GM18511 (cell line): ENCODE measurements at regions not wholly inside any gene's neighbourhood (a gene's known extent, or its start where the extent isn't known, plus 50 kb on each side); places are given as distances from the start of the nearest gene placed in this dataset.

Experiments used
- ATAC-seq: cut with Tn5 transposase; IDR thresholded peaks from one replicate; pipeline ENCODE4 v1.9.1; 2021; ENCODE audit warnings: mild to moderate bottlenecking, moderate library complexity; ENCODE audit not compliant: unreplicated experiment

- ATAC-seq = no peak
These were observed 198.3 kb downstream of the GLI2 start for GRCh38 chr2:120933693-120934573.

DNA sequence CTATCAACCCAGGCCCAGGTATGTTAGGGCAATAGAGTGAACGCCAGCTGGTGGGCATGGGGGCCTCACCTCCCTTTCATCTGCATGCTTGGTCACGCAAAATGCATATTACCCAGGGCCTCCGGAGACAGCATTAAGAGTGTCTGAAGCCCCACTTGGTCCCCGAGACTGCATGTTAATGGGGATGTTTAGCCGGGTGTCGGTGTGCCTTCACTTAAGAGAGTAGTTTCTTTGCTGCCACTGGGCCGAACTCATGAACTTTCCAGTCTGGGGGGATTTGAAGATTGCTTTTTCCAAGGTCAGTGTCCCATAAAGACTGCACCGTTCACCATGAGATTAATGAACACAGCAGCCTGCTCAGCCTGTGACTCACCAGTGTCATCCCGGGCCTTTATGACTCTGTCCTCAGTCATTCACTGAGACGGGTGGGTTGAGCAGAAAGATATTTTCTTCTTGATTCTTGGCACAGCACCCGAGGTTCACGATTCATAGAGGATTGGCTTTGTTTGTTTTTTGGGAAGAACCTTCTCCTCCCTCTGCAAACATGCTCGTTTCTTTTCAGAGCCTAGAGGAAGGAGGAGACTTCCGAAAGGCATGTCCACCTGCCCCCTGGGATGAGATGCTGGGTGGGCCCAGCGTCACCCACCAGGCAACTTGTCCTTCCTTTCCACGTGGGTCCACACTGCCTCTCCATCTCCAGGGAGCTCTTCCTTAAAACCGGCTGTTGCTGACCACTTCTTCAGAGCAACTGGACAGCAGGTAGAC lies 199.1 kb downstream of the GLI2 start:
- ATAC-seq = no peak

DNA sequence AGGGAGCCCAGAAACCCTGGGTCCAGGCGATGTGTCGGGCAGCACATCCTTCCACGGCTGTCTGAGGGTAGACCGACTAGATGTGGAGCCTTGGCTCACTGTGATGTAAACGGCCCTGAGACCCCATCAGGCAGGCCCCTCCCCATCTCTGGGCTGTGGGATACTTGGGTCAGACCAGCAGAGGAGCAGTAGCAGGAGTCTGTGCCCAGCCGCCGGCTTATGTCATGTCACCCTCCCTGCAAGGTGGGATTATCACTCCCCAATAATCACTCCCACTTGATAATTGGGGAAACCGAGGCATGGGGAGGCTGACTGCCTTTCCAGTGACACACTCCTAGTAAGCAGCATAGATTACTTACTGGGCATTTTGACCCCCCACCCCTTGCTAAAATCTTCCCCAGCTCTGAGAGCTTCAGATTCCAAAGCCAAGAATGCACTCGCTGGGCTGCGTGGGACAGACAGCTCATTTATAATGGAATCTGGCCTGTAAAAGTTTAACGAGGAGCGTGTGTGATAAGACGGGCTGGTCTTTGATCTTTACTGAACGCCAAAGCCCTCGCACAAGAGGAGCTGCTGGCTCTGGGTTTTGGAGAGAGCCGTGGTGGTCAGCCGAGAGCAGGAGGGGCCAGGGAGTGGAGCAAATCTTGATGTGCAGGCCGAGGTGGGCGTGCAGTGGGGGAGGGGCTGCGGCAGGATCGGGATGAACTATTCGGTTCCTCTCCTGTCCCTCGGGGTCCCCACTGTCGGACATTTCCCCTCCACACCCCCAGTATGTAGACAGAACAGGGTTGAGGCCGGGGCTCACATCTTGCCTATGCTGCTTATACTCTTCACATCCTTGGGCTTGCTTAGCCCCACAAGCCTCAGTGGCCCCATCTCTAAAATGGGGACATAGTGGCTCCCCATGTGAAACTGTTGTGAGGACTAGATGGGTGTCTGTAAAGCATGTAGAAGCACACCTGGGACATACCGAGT lies 200.0 kb downstream of the GLI2 start:
- ATAC-seq = no peak

DNA sequence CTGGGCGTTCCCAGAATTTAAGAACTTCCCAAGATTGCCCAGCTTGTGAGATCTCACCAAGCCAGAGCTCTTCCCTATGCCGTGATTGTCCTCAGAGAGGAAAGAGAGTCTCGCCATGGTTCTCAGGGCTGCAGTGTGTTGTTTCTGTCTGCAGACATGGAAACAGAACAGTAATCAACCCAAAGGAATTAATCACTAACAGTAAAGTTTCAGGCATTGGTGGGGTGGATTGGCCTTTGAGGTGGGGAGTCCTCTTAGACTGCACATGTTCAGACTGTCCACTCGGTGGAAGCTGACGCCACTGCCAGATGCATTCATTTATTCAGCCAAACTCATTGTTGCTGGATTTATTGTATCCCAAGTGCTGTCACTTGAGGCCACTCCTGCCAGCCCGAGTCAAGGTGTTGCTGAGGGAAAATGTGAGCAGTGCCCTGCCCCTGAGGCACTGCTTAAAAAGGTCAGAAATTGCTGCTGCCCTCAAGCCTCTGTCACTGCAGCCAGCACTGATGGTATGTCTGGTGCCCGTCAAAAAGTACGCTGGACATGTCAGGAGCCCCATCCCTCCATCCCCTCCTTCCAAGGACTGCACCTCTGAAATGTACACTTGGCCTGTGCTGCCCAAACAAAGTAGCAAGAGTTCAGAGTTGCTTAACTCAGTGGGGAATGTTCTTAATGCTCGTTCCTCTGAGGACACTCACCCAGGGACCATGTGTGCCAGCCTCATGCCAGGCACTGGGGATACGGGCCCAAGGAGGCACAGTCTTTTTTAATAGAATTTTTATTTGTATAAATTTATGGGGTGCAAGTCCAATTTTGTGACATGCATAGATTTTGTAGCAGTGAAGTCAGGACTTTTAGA lies 201.0 kb downstream of the GLI2 start:
- no peak for ATAC-seq

- no peak for ATAC-seq
These were observed 202.0 kb downstream of the GLI2 start for GRCh38 chr2:120937686-120938044.

- ATAC-seq = no peak
These were observed 202.5 kb downstream of the GLI2 start for GRCh38 chr2:120938045-120938771.

GRCh38 chr2:120939595-120940318 lies 204.1 kb downstream of the GLI2 start:
- no peak for ATAC-seq

- ATAC-seq = no peak
These were observed 204.6 kb downstream of the GLI2 start for GRCh38 chr2:120940319-120940696.

DNA sequence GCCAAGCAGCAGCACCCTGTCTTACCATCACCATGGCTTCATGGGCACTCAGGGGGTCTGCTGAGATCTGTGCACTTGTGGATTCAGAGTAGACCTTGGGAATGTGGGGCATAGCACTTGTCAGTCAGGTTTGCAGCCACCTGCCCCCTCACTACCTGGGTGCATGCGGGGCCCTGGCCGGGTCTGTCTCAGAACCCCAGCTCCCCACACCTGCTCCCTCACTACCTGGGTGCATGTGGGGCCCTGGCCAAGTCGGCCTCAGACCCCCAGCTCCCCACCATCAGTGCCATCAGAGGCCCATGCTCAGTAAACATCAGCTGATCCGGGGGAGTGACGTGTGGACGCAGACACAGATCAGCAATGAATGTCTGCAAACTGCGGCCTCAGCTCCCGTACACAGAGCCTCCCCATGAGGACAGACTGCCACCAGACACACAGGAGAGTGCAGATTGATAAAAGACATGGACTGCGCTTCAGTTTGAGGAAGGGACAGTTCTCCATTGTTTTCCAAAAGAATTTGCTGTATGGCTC lies 205.1 kb downstream of the GLI2 start:
- no peak for ATAC-seq

DNA sequence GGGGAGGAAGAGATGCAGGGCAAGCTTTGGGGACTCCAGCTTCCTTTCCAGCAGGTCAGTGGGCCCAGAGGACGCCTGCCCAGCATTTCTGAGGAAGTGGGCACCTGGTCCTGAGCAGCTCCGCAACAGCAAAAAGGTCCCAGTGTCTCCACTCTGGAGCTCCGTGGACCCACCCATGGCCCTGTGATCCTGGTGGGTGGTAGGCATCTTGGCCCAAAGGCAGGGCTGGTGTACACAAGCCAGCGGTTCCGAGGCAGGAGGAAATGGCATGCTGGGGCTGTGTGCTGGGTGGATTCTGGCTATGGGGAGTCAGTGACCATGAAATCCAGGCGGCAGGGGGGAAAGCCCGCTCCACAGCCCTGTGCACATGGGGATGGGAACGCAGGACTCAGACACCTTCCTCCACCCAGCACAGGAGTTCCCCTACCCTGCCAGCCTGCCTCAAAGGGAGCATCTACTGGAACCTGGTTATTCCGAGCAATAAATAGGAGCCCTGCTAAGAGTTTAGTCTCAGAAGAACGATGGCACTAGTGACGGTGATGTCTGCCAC lies 206.0 kb downstream of the GLI2 start:
- ATAC-seq = no peak

- no peak for ATAC-seq
These were observed 207.0 kb downstream of the GLI2 start for GRCh38 chr2:120942658-120943057.

DNA sequence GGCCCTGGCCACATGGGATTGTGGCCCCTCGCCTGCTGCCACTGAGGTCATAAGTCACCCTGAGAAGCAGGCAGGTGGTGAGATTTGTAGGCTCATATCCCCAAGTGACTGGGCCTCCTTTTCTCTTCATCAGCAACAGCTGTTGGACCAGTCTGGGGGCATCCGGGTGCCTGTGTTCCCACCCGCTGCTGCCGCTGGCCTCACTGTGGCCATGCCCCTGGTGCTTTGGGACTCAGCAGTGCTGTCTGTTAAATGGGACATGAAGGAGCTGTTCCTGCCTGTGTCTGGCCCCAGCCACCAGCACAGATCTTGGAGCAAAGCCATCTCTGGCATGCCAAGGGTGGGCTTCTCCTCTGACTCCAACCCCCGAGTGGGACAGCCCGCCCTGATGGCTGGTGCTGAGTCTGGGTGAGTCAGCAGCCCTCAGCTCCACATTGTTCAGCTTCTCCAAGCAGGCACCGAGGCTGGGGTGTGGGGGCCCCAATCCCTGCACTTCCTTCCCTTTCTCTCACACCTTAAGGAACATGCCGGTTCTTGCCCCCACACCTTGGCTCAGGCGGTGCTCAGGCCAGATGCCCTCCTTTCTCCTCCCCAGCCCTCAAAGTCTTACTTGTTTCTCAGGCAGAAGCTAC lies 207.9 kb downstream of the GLI2 start:
- ATAC-seq = no peak

GRCh38 chr2:120944575-120944974 lies 208.9 kb downstream of the GLI2 start:
- no peak for ATAC-seq

GRCh38 chr2:120945091-120945490 lies 209.4 kb downstream of the GLI2 start:
- ATAC-seq = no peak

- ATAC-seq = no peak
These were observed 210.3 kb downstream of the GLI2 start for GRCh38 chr2:120945832-120946499.

DNA sequence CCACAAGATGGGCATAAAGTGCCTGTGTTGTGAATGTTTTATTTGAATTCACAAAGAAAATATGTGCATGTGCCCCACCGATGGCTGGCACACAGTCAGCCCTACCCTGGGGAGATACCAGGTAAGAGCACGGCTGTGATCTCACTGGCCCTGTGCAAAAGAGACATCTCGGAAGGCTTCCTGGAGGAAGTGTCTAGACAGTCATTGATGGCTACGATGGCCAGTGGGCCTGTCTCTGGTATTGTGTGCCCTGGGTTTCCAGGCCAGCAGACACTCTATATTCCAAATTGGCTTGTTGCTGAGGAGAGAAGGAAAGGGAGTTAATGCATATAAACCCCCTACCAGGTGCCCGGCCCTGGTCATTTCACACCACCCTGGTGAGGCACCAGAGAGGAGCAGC lies 211.7 kb downstream of the GLI2 start:
- no peak for ATAC-seq

GRCh38 chr2:120947982-120948661 lies 212.5 kb downstream of the GLI2 start:
- no peak for ATAC-seq
